ENCODE measurements at regions not wholly inside any gene's neighbourhood (a gene's known extent, or its start where the extent isn't known, plus 50 kb on each side); places are given as distances from the start of the nearest gene placed in this dataset.
A peak's percentile ranks its signal among the peaks of the same experiment; 100 is the strongest.

DNA sequence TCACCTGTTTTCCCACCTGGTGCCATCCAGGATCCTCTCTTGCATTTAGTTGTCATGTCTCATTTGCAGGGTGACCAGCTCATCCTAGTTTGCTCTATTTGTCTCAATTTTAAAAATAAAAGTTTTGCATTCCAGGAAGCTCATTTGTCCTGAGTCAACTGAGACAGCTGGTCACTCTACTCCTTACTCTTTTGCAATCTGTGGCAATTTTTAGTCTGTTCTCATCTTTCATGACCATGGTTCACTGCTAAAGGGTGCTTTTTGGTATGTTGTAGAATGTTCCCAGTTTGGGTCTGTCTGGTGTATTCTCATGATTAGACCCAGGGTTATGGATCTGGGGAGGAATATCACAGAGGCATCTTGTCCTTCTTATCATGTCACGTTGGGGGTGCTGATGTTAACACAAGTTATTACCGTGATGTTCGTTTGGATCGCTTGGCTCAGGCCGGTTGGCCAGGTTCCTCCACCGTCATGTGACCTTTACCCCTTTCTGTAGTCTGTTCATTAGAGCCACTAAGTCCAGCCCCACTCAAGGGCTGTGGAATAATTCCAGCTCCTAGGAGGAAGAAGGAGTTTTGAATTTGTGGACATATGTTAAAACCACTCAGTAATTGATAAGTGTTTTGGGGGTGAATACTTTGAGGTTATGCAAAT is 103.3 kb upstream of the IGFBP3 start:
- Histone ChIP-seq H2BK12ac (ENCODE audit: low read length) (no peak overlapping the region), H3K23ac (ENCODE audit: low read length) (no peak overlapping the region), H3K27me3 (ENCODE audit: insufficient read depth, low read length) (no peaks in the 10 kb centered on the region), H2AFZ (ENCODE audit: insufficient read depth, low read length, poor library complexity) (no peak overlapping the region), H4K8ac (ENCODE audit: low read depth, low read length) (no peak overlapping the region), H3K4me1 (ENCODE audit: control insufficient read depth in 1 of 2, insufficient read depth in 2 of 2, low read length in 2 of 2) (peaks cover 0 to 2% of the 10 kb centered on the region in 2 experiments), H3K9ac (ENCODE audit: low read length) (no peak overlapping the region), H3K9me3 (ENCODE audit: insufficient read depth, low read depth, low read length) (no peaks in the 10 kb centered on the region), H4K91ac (ENCODE audit: low read depth, low read length) (no peak overlapping the region), H3K79me2 (ENCODE audit: control insufficient read depth, insufficient read depth, low read length, poor library complexity) (no peaks in the 10 kb centered on the region), H3K4me3 (ENCODE audit: low read depth, low read length) (no peak overlapping the region), H3K36me3 (ENCODE audit: control insufficient read depth in 1 of 2, insufficient read depth in 2 of 2, low read length in 2 of 2) (no peaks in the 10 kb centered on the region), H2BK5ac (ENCODE audit: low read depth, low read length, poor library complexity) (no peak overlapping the region), H3K18ac (ENCODE audit: low read length) (no peak overlapping the region), H2AK5ac (ENCODE audit: low read length) (no peak overlapping the region), H3K79me1 (ENCODE audit: low read length) (peaks cover 12% of the 10 kb centered on the region), H3K4ac (ENCODE audit: low read depth, low read length) (no peak overlapping the region), H2BK120ac (ENCODE audit: insufficient read depth, low read length, poor library complexity) (no peak overlapping the region), H3K14ac (ENCODE audit: low read length) (no peak overlapping the region), H4K12ac (ENCODE audit: low read depth, low read length) (no peak overlapping the region), H3K4me2 (ENCODE audit: low read length) (no peak overlapping the region), H3K27ac (ENCODE audit: low read depth, low read length) (no peak overlapping the region)
- WGBS (ENCODE audit: extremely low coverage, insufficient coverage, insufficient read length), result no CpG with 5 or more reads among the region's 6 CpGs
- DNase-seq, result peak; percentile 51 to 80

DNA sequence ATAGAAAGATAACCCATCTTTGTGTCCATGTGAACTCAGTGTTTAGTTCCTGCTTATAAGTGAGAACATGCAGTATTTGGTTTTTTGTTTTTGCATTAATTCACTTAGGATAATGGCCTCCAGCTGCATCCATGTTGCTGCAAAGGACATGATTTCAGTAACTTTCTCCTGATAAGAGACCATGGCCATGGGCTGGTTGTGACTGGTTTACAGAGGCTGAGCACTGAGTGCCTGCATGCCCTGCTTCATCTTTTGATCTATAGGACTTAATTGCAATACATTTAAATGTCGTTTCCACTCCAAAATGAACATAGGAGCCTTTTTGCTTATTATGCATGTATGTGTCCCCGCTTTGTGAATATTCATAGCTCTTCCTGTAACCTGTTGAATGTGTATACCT is 101.3 kb upstream of the IGFBP3 start:
- H2BK5ac ChIP-seq (ENCODE audit: low read depth, low read length, poor library complexity), result no peak overlapping the region
- no peak overlapping the region for H2AK5ac ChIP-seq (ENCODE audit: low read length)
- no peak overlapping the region for H4K12ac ChIP-seq (ENCODE audit: low read depth, low read length)
- no peaks in the 10 kb centered on the region for H3K9me3 ChIP-seq (ENCODE audit: insufficient read depth, low read depth, low read length)
- H3K27ac ChIP-seq (ENCODE audit: low read depth, low read length), result no peak overlapping the region
- H3K79me1 ChIP-seq (ENCODE audit: low read length), result peaks cover 8% of the 10 kb centered on the region
- H3K4me2 ChIP-seq (ENCODE audit: low read length), result no peak overlapping the region
- no peak overlapping the region for H3K23ac ChIP-seq (ENCODE audit: low read length)
- H2BK12ac ChIP-seq (ENCODE audit: low read length), result no peak overlapping the region
- H3K27me3 ChIP-seq (ENCODE audit: insufficient read depth, low read length), result no peaks in the 10 kb centered on the region
- H3K9ac ChIP-seq (ENCODE audit: low read length), result no peak overlapping the region
- H3K4me3 ChIP-seq (ENCODE audit: low read depth, low read length), result no peak overlapping the region
- DNase-seq, result no peak
- H3K4me1 ChIP-seq (ENCODE audit: control insufficient read depth in 1 of 2, insufficient read depth in 2 of 2, low read length in 2 of 2), result peaks cover 0 to 2% of the 10 kb centered on the region in 2 experiments
- H2AFZ ChIP-seq (ENCODE audit: insufficient read depth, low read length, poor library complexity), result no peak overlapping the region
- no peak overlapping the region for H4K91ac ChIP-seq (ENCODE audit: low read depth, low read length)
- no peak overlapping the region for H3K4ac ChIP-seq (ENCODE audit: low read depth, low read length)
- H3K18ac ChIP-seq (ENCODE audit: low read length), result no peak overlapping the region
- no CpG with 5 or more reads among the region's 2 CpGs for WGBS (ENCODE audit: extremely low coverage, insufficient coverage, insufficient read length)
- H3K36me3 ChIP-seq (ENCODE audit: control insufficient read depth in 1 of 2, insufficient read depth in 2 of 2, low read length in 2 of 2), result peaks cover 0 to 2% of the 10 kb centered on the region in 2 experiments
- H2BK120ac ChIP-seq (ENCODE audit: insufficient read depth, low read length, poor library complexity), result no peak overlapping the region
- no peak overlapping the region for H3K14ac ChIP-seq (ENCODE audit: low read length)
- H4K8ac ChIP-seq (ENCODE audit: low read depth, low read length), result no peak overlapping the region
- no peaks in the 10 kb centered on the region for H3K79me2 ChIP-seq (ENCODE audit: control insufficient read depth, insufficient read depth, low read length, poor library complexity)

DNA sequence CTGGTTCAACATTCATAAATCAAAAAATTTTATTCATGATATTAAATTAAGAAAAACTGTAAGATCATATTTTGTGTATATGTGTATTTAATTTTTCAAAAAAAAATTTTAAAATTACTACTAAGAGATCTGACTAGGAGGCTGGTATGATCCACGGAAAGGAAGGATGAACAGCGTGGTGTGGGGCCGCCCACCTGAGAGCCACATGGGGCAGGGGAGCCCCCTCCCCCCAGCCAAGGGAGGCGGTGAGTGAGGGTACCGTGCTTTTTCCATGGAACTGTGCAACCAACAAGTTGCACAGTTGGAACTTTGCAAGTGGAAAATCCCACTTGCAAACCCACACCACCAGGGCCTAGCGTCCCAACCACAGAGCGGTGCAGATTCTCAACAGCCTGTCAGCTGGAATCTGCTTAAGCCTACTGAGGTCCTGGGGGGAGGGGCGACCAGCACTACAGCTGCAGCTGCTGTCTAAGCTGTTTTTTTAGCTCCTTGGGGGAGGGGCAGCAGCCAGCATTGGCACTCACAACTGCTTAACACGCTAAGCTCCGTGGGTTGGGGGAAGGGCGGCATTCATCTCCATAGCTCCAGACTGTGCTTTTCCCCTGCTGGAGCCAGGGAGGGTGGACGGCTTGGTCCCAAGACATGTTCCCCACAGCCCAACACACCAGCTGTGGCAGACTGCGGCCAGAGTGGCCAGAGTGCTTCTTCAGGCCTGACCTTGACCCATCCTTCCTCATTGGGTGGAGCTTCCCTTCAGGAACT is 94.2 kb upstream of the IGFBP3 start:
- no CpG with 5 or more reads among the region's 13 CpGs for WGBS (ENCODE audit: extremely low coverage, insufficient coverage, insufficient read length)
- no peak overlapping the region for H3K9ac ChIP-seq (ENCODE audit: low read length)
- no peak overlapping the region for H4K12ac ChIP-seq (ENCODE audit: low read depth, low read length)
- peak overlapping the region; percentile 6 for H3K4me2 ChIP-seq (ENCODE audit: low read length)
- H3K79me1 ChIP-seq (ENCODE audit: low read length), result peaks cover 11% of the 10 kb centered on the region
- no peaks in the 10 kb centered on the region for H3K79me2 ChIP-seq (ENCODE audit: control insufficient read depth, insufficient read depth, low read length, poor library complexity)
- no peaks in the 10 kb centered on the region for H3K27me3 ChIP-seq (ENCODE audit: insufficient read depth, low read length)
- no peaks in the 10 kb centered on the region for H3K9me3 ChIP-seq (ENCODE audit: insufficient read depth, low read depth, low read length)
- peak overlapping the region; percentile 58 for H3K14ac ChIP-seq (ENCODE audit: low read length)
- H3K4me3 ChIP-seq (ENCODE audit: low read depth, low read length), result no peak overlapping the region
- H2BK12ac ChIP-seq (ENCODE audit: low read length), result peak overlapping the region; percentile 63
- peak overlapping the region; percentile 69 for H4K8ac ChIP-seq (ENCODE audit: low read depth, low read length)
- DNase-seq, result peak; percentile 40 to 52
- no peak overlapping the region for H2AFZ ChIP-seq (ENCODE audit: insufficient read depth, low read length, poor library complexity)
- H4K91ac ChIP-seq (ENCODE audit: low read depth, low read length), result peak overlapping the region; percentile 85
- peaks cover 0 to 2% of the 10 kb centered on the region in 2 experiments for H3K36me3 ChIP-seq (ENCODE audit: control insufficient read depth in 1 of 2, insufficient read depth in 2 of 2, low read length in 2 of 2)
- peak overlapping the region; percentile 74 for H2BK5ac ChIP-seq (ENCODE audit: low read depth, low read length, poor library complexity)
- peak overlapping the region; percentile 62 for H3K18ac ChIP-seq (ENCODE audit: low read length)
- peak overlapping the region; percentile 67 for H2AK5ac ChIP-seq (ENCODE audit: low read length)
- peak overlapping the region; percentile 73 for H2BK120ac ChIP-seq (ENCODE audit: insufficient read depth, low read length, poor library complexity)
- H3K23ac ChIP-seq (ENCODE audit: low read length), result no peak overlapping the region
- peak overlapping the region; percentile 60 for H3K27ac ChIP-seq (ENCODE audit: low read depth, low read length)
- H3K4ac ChIP-seq (ENCODE audit: low read depth, low read length), result peak overlapping the region; percentile 48
- H3K4me1 ChIP-seq (ENCODE audit: control insufficient read depth in 1 of 2, insufficient read depth in 2 of 2, low read length in 2 of 2), result peaks cover 9 to 13% of the 10 kb centered on the region in 2 experiments

DNA sequence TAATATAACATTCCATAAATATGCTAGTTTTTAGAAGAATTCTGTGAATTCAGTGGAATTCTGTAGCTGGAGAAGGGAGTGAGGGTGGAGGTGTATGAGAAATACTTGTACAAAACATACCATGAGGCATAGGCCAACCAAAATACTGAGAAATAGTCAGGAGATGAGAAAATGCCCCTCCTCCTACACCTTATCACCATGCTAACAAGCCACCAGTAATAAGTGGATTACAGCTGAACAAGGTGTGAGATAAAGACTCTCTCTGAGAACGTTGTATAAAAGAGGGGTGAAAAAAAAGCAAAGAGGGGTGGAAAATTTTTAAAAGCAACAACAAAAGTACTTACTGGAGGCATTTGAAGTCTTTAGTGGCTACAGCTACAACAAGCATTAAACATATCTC is 90.4 kb upstream of the IGFBP3 start:
- no peak overlapping the region for H2BK5ac ChIP-seq (ENCODE audit: low read depth, low read length, poor library complexity)
- WGBS (ENCODE audit: extremely low coverage, insufficient coverage, insufficient read length), result no CpG with 5 or more reads among the region's 1 CpG
- H3K4me3 ChIP-seq (ENCODE audit: low read depth, low read length), result no peak overlapping the region
- H3K9ac ChIP-seq (ENCODE audit: low read length), result no peak overlapping the region
- no peak overlapping the region for H4K8ac ChIP-seq (ENCODE audit: low read depth, low read length)
- no peak overlapping the region for H3K18ac ChIP-seq (ENCODE audit: low read length)
- H3K14ac ChIP-seq (ENCODE audit: low read length), result no peak overlapping the region
- no peak overlapping the region for H3K27ac ChIP-seq (ENCODE audit: low read depth, low read length)
- H3K4me1 ChIP-seq (ENCODE audit: control insufficient read depth in 1 of 2, insufficient read depth in 2 of 2, low read length in 2 of 2), result peaks cover 9 to 13% of the 10 kb centered on the region in 2 experiments
- H3K79me1 ChIP-seq (ENCODE audit: low read length), result peaks cover 12% of the 10 kb centered on the region
- H3K9me3 ChIP-seq (ENCODE audit: insufficient read depth, low read depth, low read length), result peaks cover 3% of the 10 kb centered on the region
- H2AFZ ChIP-seq (ENCODE audit: insufficient read depth, low read length, poor library complexity), result no peak overlapping the region
- H3K23ac ChIP-seq (ENCODE audit: low read length), result no peak overlapping the region
- H2AK5ac ChIP-seq (ENCODE audit: low read length), result no peak overlapping the region
- no peaks in the 10 kb centered on the region for H3K79me2 ChIP-seq (ENCODE audit: control insufficient read depth, insufficient read depth, low read length, poor library complexity)
- H3K36me3 ChIP-seq (ENCODE audit: control insufficient read depth in 1 of 2, insufficient read depth in 2 of 2, low read length in 2 of 2), result no peaks in the 10 kb centered on the region
- H2BK12ac ChIP-seq (ENCODE audit: low read length), result no peak overlapping the region
- H4K91ac ChIP-seq (ENCODE audit: low read depth, low read length), result no peak overlapping the region
- H3K4ac ChIP-seq (ENCODE audit: low read depth, low read length), result no peak overlapping the region
- H2BK120ac ChIP-seq (ENCODE audit: insufficient read depth, low read length, poor library complexity), result no peak overlapping the region
- H3K4me2 ChIP-seq (ENCODE audit: low read length), result no peak overlapping the region
- no peaks in the 10 kb centered on the region for H3K27me3 ChIP-seq (ENCODE audit: insufficient read depth, low read length)
- H4K12ac ChIP-seq (ENCODE audit: low read depth, low read length), result no peak overlapping the region
- DNase-seq, result no peak
